MM.1S (cell line): ENCODE measurements at regions not wholly inside any gene's neighbourhood (a gene's known extent, or its start where the extent isn't known, plus 50 kb on each side); places are given as distances from the start of the nearest gene placed in this dataset.

ENCODE experiments used
- DNase-seq: peaks from one replicate; pipeline ENCODE4 v3.0.0-alpha.2; 2015
- H2AFZ ChIP-seq: fragments of 300-600 bp; sonication (generic); 2 replicates; pipeline ENCODE4 v1.6.0; 2016; ENCODE audit warnings: antibody characterized with exemption, low read length
- H3F3A ChIP-seq: fragments of 300-600 bp; sonication (generic); 2 replicates; pipeline ENCODE4 v1.6.1; 2016; ENCODE audit warnings: mild to moderate bottlenecking, antibody characterized with exemption, low read length, moderate library complexity, mixed read lengths; ENCODE audit not compliant: insufficient read depth
- H3K27ac ChIP-seq: fragments of 300-600 bp; sonication (generic); 2 replicates; pipeline ENCODE4 v1.5.1; 2016; ENCODE audit warnings: mild to moderate bottlenecking, low read length
- H3K27me3 ChIP-seq: fragments of 300-600 bp; sonication (generic); replicated peaks from 2 replicates; pipeline ENCODE4 v1.6.0; 2016; ENCODE audit warnings: low read length; ENCODE audit not compliant: insufficient read depth
- H3K36me3 ChIP-seq: fragments of 300-600 bp; sonication (generic); replicated peaks from 2 replicates; pipeline ENCODE4 v1.6.1; 2016; ENCODE audit warnings: mild to moderate bottlenecking, low read length, mixed read lengths; ENCODE audit not compliant: insufficient read depth
- H3K4me1 ChIP-seq: fragments of 300-600 bp; sonication (generic); 2 replicates; pipeline ENCODE4 v1.6.1; 2016; ENCODE audit warnings: low read length, mixed read lengths
- H3K4me2 ChIP-seq: fragments of 300-600 bp; sonication (generic); 2 replicates; pipeline ENCODE4 v1.6.0; 2016; ENCODE audit warnings: low read depth, low read length
- H3K4me3 ChIP-seq: fragments of 300-600 bp; sonication (generic); 2 replicates; pipeline ENCODE4 v1.5.1; 2016; ENCODE audit warnings: low read length, mixed read lengths
- H3K79me2 ChIP-seq: fragments of 300-600 bp; sonication (generic); 2 replicates; pipeline ENCODE4 v1.6.1; 2016; ENCODE audit warnings: mixed run types, low read length, mixed read lengths
- H3K9ac ChIP-seq: fragments of 300-600 bp; sonication (generic); 2 replicates; pipeline ENCODE4 v1.6.1; 2016; ENCODE audit warnings: low read length, mixed read lengths
- H3K9me2 ChIP-seq: fragments of 300-600 bp; sonication (generic); replicated peaks from 2 replicates; pipeline ENCODE4 v1.6.1; 2016; ENCODE audit warnings: mild to moderate bottlenecking, low read length, mixed read lengths; ENCODE audit not compliant: insufficient read depth
- H3K9me3 ChIP-seq: fragments of 300-600 bp; sonication (generic); replicated peaks from 2 replicates; pipeline ENCODE4 v1.6.1; 2016; ENCODE audit warnings: mild to moderate bottlenecking, low read length, mixed read lengths; ENCODE audit not compliant: insufficient read depth
- H4K20me1 ChIP-seq: fragments of 300-600 bp; sonication (generic); 2 replicates; pipeline ENCODE4 v1.6.1; 2016; ENCODE audit warnings: mild to moderate bottlenecking, low read length, moderate library complexity, mixed read lengths; ENCODE audit not compliant: insufficient read depth
- CTCF ChIP-seq: fragments of 300-600 bp; sonication (generic); IDR thresholded peaks from 2 replicates; pipeline ENCODE4 v1.5.1; 2016; ENCODE audit warnings: antibody characterized with exemption, low read length, mixed read lengths
- EZH2 ChIP-seq: fragments of 300-600 bp; sonication (generic); optimal IDR thresholded peaks from 2 replicates; pipeline ENCODE3; 2017; ENCODE audit warnings: low read depth, mild to moderate bottlenecking, antibody characterized with exemption, low read length, mixed read lengths
- EZH2phosphoT487 ChIP-seq: fragments of 300-600 bp; sonication (generic); IDR thresholded peaks from 2 replicates; pipeline ENCODE4 v1.6.1; 2018; ENCODE audit warnings: antibody characterized with exemption, low read length

- no peaks in the 10 kb centered on the region for H3K9me3 ChIP-seq
- no peak for DNase-seq
- no peak overlapping the region for H3K27ac ChIP-seq
- H2AFZ ChIP-seq, result no peak overlapping the region
- no peaks in the 10 kb centered on the region for H3K4me1 ChIP-seq
- H3K27me3 ChIP-seq, result no peaks in the 10 kb centered on the region
- no peaks in the 10 kb centered on the region for H3K36me3 ChIP-seq
- no peak overlapping the region for H3K9ac ChIP-seq
- no peak for TF ChIP-seq EZH2
- TF ChIP-seq CTCF, result no peak
- TF ChIP-seq EZH2phosphoT487, result no peak
- H3K4me3 ChIP-seq, result no peak overlapping the region
- H3K9me2 ChIP-seq, result no peaks in the 10 kb centered on the region
- no peak overlapping the region for H3K4me2 ChIP-seq
- no peaks in the 10 kb centered on the region for H4K20me1 ChIP-seq
- no peaks in the 10 kb centered on the region for H3K79me2 ChIP-seq
- H3F3A ChIP-seq, result no peaks in the 10 kb centered on the region
These were observed 688.7 kb upstream of the GRM3 start for GRCh38 chr7:85954961-85955360.

- Histone ChIP-seq H3K4me2 (no peak overlapping the region), H3K27me3 (no peaks in the 10 kb centered on the region), H4K20me1 (no peaks in the 10 kb centered on the region), H3K36me3 (no peaks in the 10 kb centered on the region), H3K9me2 (no peaks in the 10 kb centered on the region), H3K4me3 (no peak overlapping the region), H3K79me2 (no peaks in the 10 kb centered on the region), H3F3A (no peaks in the 10 kb centered on the region), H3K4me1 (no peaks in the 10 kb centered on the region), H3K9me3 (no peaks in the 10 kb centered on the region), H3K9ac (no peak overlapping the region), H3K27ac (no peak overlapping the region), H2AFZ (no peak overlapping the region)
- TF ChIP-seq EZH2phosphoT487 (no peak), EZH2 (no peak), CTCF (no peak)
- DNase-seq, result no peak
These were observed 692.8 kb upstream of the GRM3 start for GRCh38 chr7:85950871-85951270.

GRCh38 chr7:85950418-85950817 is 693.3 kb upstream of the GRM3 start:
- Histone ChIP-seq H2AFZ (no peak overlapping the region), H3K9me3 (no peaks in the 10 kb centered on the region), H3K9ac (no peak overlapping the region), H3K79me2 (no peaks in the 10 kb centered on the region), H3K4me3 (no peak overlapping the region), H3F3A (no peaks in the 10 kb centered on the region), H3K27me3 (no peaks in the 10 kb centered on the region), H3K27ac (no peak overlapping the region), H3K4me1 (no peaks in the 10 kb centered on the region), H4K20me1 (no peaks in the 10 kb centered on the region), H3K9me2 (no peaks in the 10 kb centered on the region), H3K4me2 (no peak overlapping the region), H3K36me3 (no peaks in the 10 kb centered on the region)
- TF ChIP-seq CTCF, result no peak
- TF ChIP-seq EZH2, result no peak
- no peak for TF ChIP-seq EZH2phosphoT487
- no peak for DNase-seq

- no peak for DNase-seq
- Histone ChIP-seq H3K4me1 (no peaks in the 10 kb centered on the region), H3K9ac (no peak overlapping the region), H3K4me2 (no peak overlapping the region), H3K79me2 (no peaks in the 10 kb centered on the region), H3K9me2 (no peaks in the 10 kb centered on the region), H4K20me1 (no peaks in the 10 kb centered on the region), H2AFZ (no peak overlapping the region), H3K27ac (no peak overlapping the region), H3K36me3 (no peaks in the 10 kb centered on the region), H3K4me3 (no peak overlapping the region), H3F3A (no peaks in the 10 kb centered on the region), H3K27me3 (no peaks in the 10 kb centered on the region), H3K9me3 (no peaks in the 10 kb centered on the region)
- TF ChIP-seq EZH2 (no peak), CTCF (no peak)
These were observed 695.9 kb upstream of the GRM3 start for GRCh38 chr7:85947767-85948166.
